ENCODE measurements at regions not wholly inside any gene's neighbourhood (a gene's known extent, or its start where the extent isn't known, plus 50 kb on each side); places are given as distances from the start of the nearest gene placed in this dataset.

- ATAC-seq (no peak), DNase-seq (ENCODE audit: low read depth, low spot score) (no peak)
- Histone ChIP-seq H3K9me3 (ENCODE audit: control insufficient read depth in 1 of 2, insufficient read depth in 1 of 2, low read depth in 1 of 2, low read length in 2 of 2) (peaks cover 0 to 3% of the 10 kb centered on the region in 2 experiments; a peak in 1 of 4 replicates), H3K4me3 (replicated peaks in 1 of 2; ENCODE audit: low read depth in 1 of 2, low read length in 2 of 2) (no peak overlapping the region), H3K79me2 (ENCODE audit: insufficient read depth, low read length) (no peaks in the 10 kb centered on the region), H3K27me3 (ENCODE audit: insufficient read depth, low read length) (no peaks in the 10 kb centered on the region), H3K36me3 (ENCODE audit: control insufficient read depth in 1 of 2, insufficient read depth in 2 of 2, low read length in 2 of 2) (no peaks in the 10 kb centered on the region), H4K20me1 (ENCODE audit: insufficient read depth) (no peaks in the 10 kb centered on the region), H3K4me1 (ENCODE audit: control insufficient read depth in 1 of 2, insufficient read depth in 2 of 2, low read length in 2 of 2) (no peaks in the 10 kb centered on the region), H3K27ac (ENCODE audit: low read depth, low read length) (no peak overlapping the region), H3K4me2 (ENCODE audit: low read length) (no peak overlapping the region), H3K9me2 (ENCODE audit: insufficient read depth) (no peaks in the 10 kb centered on the region), H3K9ac (ENCODE audit: low read length) (no peak overlapping the region), H2AFZ (ENCODE audit: low read depth, low read length, poor library complexity, severe bottlenecking) (no peak overlapping the region)
- ChIA-PET CTCF (no interaction called here), RAD21 (ENCODE audit: low non-redundant PET in 1 of 2, low total read pairs in 2 of 2, uncharacterized antibody in 2 of 2, unreplicated experiment in 2 of 2) (no interaction called here), POLR2A (no interaction called here)
- BruUV-seq (replicated peaks): no TSS peak
- TF ChIP-seq MAX (IDR thresholded peaks at IDR 0.05): no peak
- no peak for TF ChIP-seq CTCF (IDR thresholded peaks at IDR 0.05 in 2 of 3, conservative IDR thresholded peaks at IDR 0.05 in 1 of 3; ENCODE audit: borderline replicate concordance in 1 of 3, insufficient read depth in 1 of 3, low read depth in 2 of 3, low read length in 2 of 3)
- TF ChIP-seq CEBPB (IDR thresholded peaks at IDR 0.05; ENCODE audit: low read depth): no peak
- intact Hi-C loops (cut with micrococcal nuclease): no loop called here
These were observed 390.8 kb downstream of the SLITRK6 start for GRCh38 chr13:85408415-85408814.

GRCh38 chr13:85406269-85406975, 392.8 kb downstream of the SLITRK6 start:
- Histone ChIP-seq H3K9me2 (ENCODE audit: insufficient read depth) (no peaks in the 10 kb centered on the region), H3K4me1 (ENCODE audit: control insufficient read depth in 1 of 2, insufficient read depth in 2 of 2, low read length in 2 of 2) (no peaks in the 10 kb centered on the region), H3K36me3 (ENCODE audit: control insufficient read depth in 1 of 2, insufficient read depth in 2 of 2, low read length in 2 of 2) (no peaks in the 10 kb centered on the region), H3K4me3 (replicated peaks in 1 of 2; ENCODE audit: low read depth in 1 of 2, low read length in 2 of 2) (no peak overlapping the region), H3K9ac (ENCODE audit: low read length) (no peak overlapping the region), H4K20me1 (ENCODE audit: insufficient read depth) (no peaks in the 10 kb centered on the region), H3K79me2 (ENCODE audit: insufficient read depth, low read length) (no peaks in the 10 kb centered on the region), H2AFZ (ENCODE audit: low read depth, low read length, poor library complexity, severe bottlenecking) (no peak overlapping the region), H3K9me3 (ENCODE audit: control insufficient read depth in 1 of 2, insufficient read depth in 1 of 2, low read depth in 1 of 2, low read length in 2 of 2) (peaks cover 0 to 3% of the 10 kb centered on the region in 2 experiments; a peak in 2 of 4 replicates), H3K27ac (ENCODE audit: low read depth, low read length) (no peak overlapping the region), H3K4me2 (ENCODE audit: low read length) (no peak overlapping the region), H3K27me3 (ENCODE audit: insufficient read depth, low read length) (no peaks in the 10 kb centered on the region)
- ChIA-PET POLR2A (no interaction called here), RAD21 (ENCODE audit: low non-redundant PET in 1 of 2, low total read pairs in 2 of 2, uncharacterized antibody in 2 of 2, unreplicated experiment in 2 of 2) (no interaction called here), CTCF (no interaction called here)
- TF ChIP-seq CTCF (IDR thresholded peaks at IDR 0.05 in 2 of 3, conservative IDR thresholded peaks at IDR 0.05 in 1 of 3; ENCODE audit: borderline replicate concordance in 1 of 3, insufficient read depth in 1 of 3, low read depth in 2 of 3, low read length in 2 of 3) (no peak), ELF1 (IDR thresholded peaks at IDR 0.05; ENCODE audit: borderline replicate concordance, low read depth) (no peak), FOSL1 (IDR thresholded peaks at IDR 0.05; ENCODE audit: low read depth) (no peak)
- ATAC-seq (no peak), DNase-seq (ENCODE audit: low read depth, low spot score) (no peak)
- no TSS peak for BruUV-seq (replicated peaks)
- intact Hi-C loops (cut with micrococcal nuclease): no loop called here

All from HCT116 (cell line).